ENCODE measurements at regions not wholly inside any gene's neighbourhood (a gene's known extent, or its start where the extent isn't known, plus 50 kb on each side); places are given as distances from the start of the nearest gene placed in this dataset.

- Histone ChIP-seq H3K9me3 (no peaks in the 10 kb centered on the region), H3K4me3 (no peak overlapping the region), H3K4me2 (no peak overlapping the region), H3K4me1 (no peaks in the 10 kb centered on the region), H3K27ac (no peak overlapping the region)
- ChIA-PET CTCF (no interaction called here), POLR2A (no interaction called here)
- TF ChIP-seq ZNF302 (CRISPR knock-in tag; IDR thresholded peaks at IDR 0.05), result no peak
- no peak for TF ChIP-seq NR3C1 (IDR thresholded peaks at IDR 0.05)
- no peak for TF ChIP-seq ZFP36 (IDR thresholded peaks at IDR 0.05; ENCODE audit: borderline replicate concordance, partially characterized antibody)
- TF ChIP-seq CEBPB (IDR thresholded peaks at IDR 0.05), result no peak
- peak; percentile 64 for TF ChIP-seq MAFK (IDR thresholded peaks at IDR 0.05; ENCODE audit: partially characterized antibody)
- WGBS (ENCODE audit: missing lambda C conversion rate), result 92% methylated on average over 3 of the region's 3 CpGs
- ATAC-seq, result no peak
- FAIRE-seq, result no peak
- no peak for DNase-seq (ENCODE audit: low read depth in 1 of 2, low spot score in 1 of 2)
These were observed 134.5 kb upstream of the SPRY1 start for GRCh38 chr4:123262080-123262479.

- Histone ChIP-seq H3K4me1 (no peaks in the 10 kb centered on the region), H3K4me2 (no peak overlapping the region), H3K27ac (no peak overlapping the region), H3K9me3 (no peaks in the 10 kb centered on the region), H3K4me3 (no peak overlapping the region)
- WGBS (ENCODE audit: missing lambda C conversion rate), result 86% methylated on average over 1 of the region's 1 CpG
- ChIA-PET POLR2A (no interaction called here), CTCF (no interaction called here)
- DNase-seq (ENCODE audit: low read depth in 1 of 2, low spot score in 1 of 2) (no peak), FAIRE-seq (no peak), ATAC-seq (no peak)
- TF ChIP-seq ZNF302 (CRISPR knock-in tag; IDR thresholded peaks at IDR 0.05) (no peak), HOXB13 (CRISPR knock-in tag; IDR thresholded peaks at IDR 0.05; ENCODE audit: low read depth) (no peak), RFX5 (IDR thresholded peaks at IDR 0.05) (no peak), RARB (CRISPR knock-in tag; IDR thresholded peaks at IDR 0.05) (no peak), TP53 (CRISPR knock-in tag; IDR thresholded peaks at IDR 0.05) (no peak), CEBPB (IDR thresholded peaks at IDR 0.05) (no peak), ZC3H11A (IDR thresholded peaks at IDR 0.05) (no peak), PHF8 (IDR thresholded peaks at IDR 0.05; ENCODE audit: borderline replicate concordance, low read depth) (no peak), HDAC2 (IDR thresholded peaks at IDR 0.05) (no peak), EHF (CRISPR knock-in tag; IDR thresholded peaks at IDR 0.05) (no peak), HOXA7 (CRISPR knock-in tag; IDR thresholded peaks at IDR 0.05) (no peak), ELK1 (IDR thresholded peaks at IDR 0.05; ENCODE audit: low read depth, low read length) (no peak), CHD2 (IDR thresholded peaks at IDR 0.05; ENCODE audit: low read length, partially characterized antibody) (no peak), MYC (IDR thresholded peaks at IDR 0.05; ENCODE audit: borderline replicate concordance, low read length) (no peak), HOXB5 (CRISPR knock-in tag; IDR thresholded peaks at IDR 0.05) (no peak)
- TF ChIP-seq, protein P1, sequence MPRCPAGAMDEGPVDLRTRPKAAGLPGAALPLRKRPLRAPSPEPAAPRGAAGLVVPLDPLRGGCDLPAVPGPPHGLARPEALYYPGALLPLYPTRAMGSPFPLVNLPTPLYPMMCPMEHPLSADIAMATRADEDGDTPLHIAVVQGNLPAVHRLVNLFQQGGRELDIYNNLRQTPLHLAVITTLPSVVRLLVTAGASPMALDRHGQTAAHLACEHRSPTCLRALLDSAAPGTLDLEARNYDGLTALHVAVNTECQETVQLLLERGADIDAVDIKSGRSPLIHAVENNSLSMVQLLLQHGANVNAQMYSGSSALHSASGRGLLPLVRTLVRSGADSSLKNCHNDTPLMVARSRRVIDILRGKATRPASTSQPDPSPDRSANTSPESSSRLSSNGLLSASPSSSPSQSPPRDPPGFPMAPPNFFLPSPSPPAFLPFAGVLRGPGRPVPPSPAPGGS (IDR thresholded peaks at IDR 0.05), result no peak
- TF ChIP-seq, protein P2, sequence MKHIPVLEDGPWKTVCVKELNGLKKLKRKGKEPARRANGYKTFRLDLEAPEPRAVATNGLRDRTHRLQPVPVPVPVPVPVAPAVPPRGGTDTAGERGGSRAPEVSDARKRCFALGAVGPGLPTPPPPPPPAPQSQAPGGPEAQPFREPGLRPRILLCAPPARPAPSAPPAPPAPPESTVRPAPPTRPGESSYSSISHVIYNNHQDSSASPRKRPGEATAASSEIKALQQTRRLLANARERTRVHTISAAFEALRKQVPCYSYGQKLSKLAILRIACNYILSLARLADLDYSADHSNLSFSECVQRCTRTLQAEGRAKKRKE (CRISPR knock-in tag; IDR thresholded peaks at IDR 0.05; ENCODE audit: low read depth), result no peak
- TF ChIP-seq, protein P3, sequence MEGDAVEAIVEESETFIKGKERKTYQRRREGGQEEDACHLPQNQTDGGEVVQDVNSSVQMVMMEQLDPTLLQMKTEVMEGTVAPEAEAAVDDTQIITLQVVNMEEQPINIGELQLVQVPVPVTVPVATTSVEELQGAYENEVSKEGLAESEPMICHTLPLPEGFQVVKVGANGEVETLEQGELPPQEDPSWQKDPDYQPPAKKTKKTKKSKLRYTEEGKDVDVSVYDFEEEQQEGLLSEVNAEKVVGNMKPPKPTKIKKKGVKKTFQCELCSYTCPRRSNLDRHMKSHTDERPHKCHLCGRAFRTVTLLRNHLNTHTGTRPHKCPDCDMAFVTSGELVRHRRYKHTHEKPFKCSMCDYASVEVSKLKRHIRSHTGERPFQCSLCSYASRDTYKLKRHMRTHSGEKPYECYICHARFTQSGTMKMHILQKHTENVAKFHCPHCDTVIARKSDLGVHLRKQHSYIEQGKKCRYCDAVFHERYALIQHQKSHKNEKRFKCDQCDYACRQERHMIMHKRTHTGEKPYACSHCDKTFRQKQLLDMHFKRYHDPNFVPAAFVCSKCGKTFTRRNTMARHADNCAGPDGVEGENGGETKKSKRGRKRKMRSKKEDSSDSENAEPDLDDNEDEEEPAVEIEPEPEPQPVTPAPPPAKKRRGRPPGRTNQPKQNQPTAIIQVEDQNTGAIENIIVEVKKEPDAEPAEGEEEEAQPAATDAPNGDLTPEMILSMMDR (IDR thresholded peaks at IDR 0.05), result no peak
These were observed 131.2 kb upstream of the SPRY1 start for GRCh38 chr4:123265443-123265842.

GRCh38 chr4:123266221-123266620 lies 130.4 kb upstream of the SPRY1 start:
- no peaks in the 10 kb centered on the region for H3K9me3 ChIP-seq
- H3K4me1 ChIP-seq, result no peaks in the 10 kb centered on the region
- no peak overlapping the region for H3K27ac ChIP-seq
- H3K4me3 ChIP-seq, result no peak overlapping the region
- ChIA-PET POLR2A (no interaction called here), CTCF (no interaction called here)
- ATAC-seq (no peak), FAIRE-seq (no peak), DNase-seq (ENCODE audit: low read depth in 1 of 2, low spot score in 1 of 2) (no peak)
- no peak overlapping the region for H3K4me2 ChIP-seq
- TF ChIP-seq MAFK (IDR thresholded peaks at IDR 0.05; ENCODE audit: partially characterized antibody), result peak; percentile 55
- TF ChIP-seq NPAS2 (CRISPR knock-in tag; IDR thresholded peaks at IDR 0.05; ENCODE audit: borderline replicate concordance), result no peak
